HepG2 (cell line): ENCODE measurements at regions not wholly inside any gene's neighbourhood (a gene's known extent, or its start where the extent isn't known, plus 50 kb on each side); places are given as distances from the start of the nearest gene placed in this dataset.

Experiments
- ATAC-seq: fragments of 200-7000 bp; cut with Tn5 transposase; 3 replicates; pipeline ENCODE4 v1.9.1; 2020; ENCODE audit warnings: mild to moderate bottlenecking, moderate library complexity
- BruUV-seq: library from RNA; stranded (reverse); fragments of 400-500 nt; replicated peaks from 2 replicates; lab custom pipeline; 2021; lab: Mats Ljungman, UMichigan
- CTCF ChIA-PET: fragments of 300-600 bp; formaldehyde crosslinking; extraction: SDS; loops from one replicate; lab custom pipeline; 2021; ENCODE audit warnings: low total read pairs, inconsistent platforms, low intra/inter-chr PET ratio; lab: Yijun Ruan, JAX
- POLR2A ChIA-PET: fragments of 350-600 bp; sonication (Branson Sonifier 250); formaldehyde crosslinking; loops from one replicate; lab custom pipeline; 2020; ENCODE audit warnings: antibody characterized with exemption, inconsistent platforms; lab: Yijun Ruan, JAX
- DNase-seq: peaks from one replicate; pipeline ENCODE4 v3.0.0-alpha.2; 2015; ENCODE audit warnings: low spot score
- FAIRE-seq: peaks from 3 replicates; lab custom pipeline; 2011; peaks lifted over from hg19 to GRCh38; lab: Jason Lieb, UNC
- H2AFZ ChIP-seq: one replicate; pipeline ENCODE4 v1.6.1; 2011; ENCODE audit warnings: low read length, inconsistent platforms
- H3K27ac ChIP-seq: fragments of 300-600 bp; 3 replicates; pipeline ENCODE4 v1.8.0; 2011; ENCODE audit warnings: mixed run types, mild to moderate bottlenecking, mixed read lengths, low read length, inconsistent platforms; ENCODE audit not compliant: insufficient read depth; ENCODE audit errors: extremely low read length
- H3K27me3 ChIP-seq, 2 experiments: fragments of 200-600 bp in 1 of 2; 2 replicates in 1 of 2; 3 replicates in 1 of 2; pipeline versions ENCODE4 v1.6.0 to v1.8.0; 2011; ENCODE audit warnings: low read length in 2 of 2, mild to moderate bottlenecking in 2 of 2, moderate library complexity in 2 of 2, inconsistent platforms in 1 of 2; ENCODE audit not compliant: insufficient read depth in 2 of 2, control insufficient read depth in 1 of 2
- H3K36me3 ChIP-seq, 2 experiments: fragments of 200-600 bp in 1 of 2; replicated peaks in 1 of 2; 2 replicates in 1 of 2; 3 replicates in 1 of 2; pipeline versions ENCODE4 v1.5.1 to v1.8.0; 2011; ENCODE audit warnings: low read length in 2 of 2, inconsistent platforms in 1 of 2; ENCODE audit not compliant: insufficient read depth in 2 of 2, control insufficient read depth in 1 of 2
- H3K4me1 ChIP-seq: 2 replicates; pipeline ENCODE4 v1.5.1; 2012; ENCODE audit warnings: low read length, inconsistent platforms; ENCODE audit not compliant: insufficient read depth
- H3K4me2 ChIP-seq: 2 replicates; pipeline ENCODE4 v1.6.0; 2011; ENCODE audit warnings: low read depth, low read length, inconsistent platforms
- H3K4me3 ChIP-seq, 3 experiments: fragments of 200-600 bp in 1 of 3; sonication (generic), shearing (Covaris generic) in 1 of 3; replicated peaks in 1 of 3; 2 replicates each; pipeline ENCODE4 v1.5.1; 2011 to 2016; ENCODE audit warnings: low read length in 3 of 3, inconsistent platforms in 2 of 3, low read depth in 2 of 3, mild to moderate bottlenecking in 2 of 3, control low read depth in 1 of 3, mixed read lengths in 1 of 3; ENCODE audit not compliant: insufficient read depth in 1 of 3
- H3K79me2 ChIP-seq: one replicate; pipeline ENCODE4 v1.6.1; 2011; ENCODE audit warnings: low read length, inconsistent platforms; ENCODE audit not compliant: insufficient read depth
- H3K9ac ChIP-seq: 2 replicates; pipeline ENCODE4 v1.6.0; 2011; ENCODE audit warnings: mild to moderate bottlenecking, low read depth, low read length, inconsistent platforms; ENCODE audit not compliant: insufficient read depth
- H3K9me3 ChIP-seq: 2 replicates; pipeline ENCODE4 v1.5.1; 2012; ENCODE audit warnings: mild to moderate bottlenecking, low read length
- H4K20me1 ChIP-seq: 2 replicates; pipeline ENCODE4 v1.6.0; 2011; ENCODE audit warnings: inconsistent platforms, mild to moderate bottlenecking, low read length, moderate library complexity; ENCODE audit not compliant: insufficient read depth
- AKAP8 ChIP-seq: sonication (generic); formaldehyde crosslinking; IDR thresholded peaks from 2 replicates; pipeline ENCODE4 v1.5.1; 2020; ENCODE audit warnings: mild to moderate bottlenecking, missing genetic modification reagents
- ARNT ChIP-seq: fragments of 450-650 bp; IDR thresholded peaks from 2 replicates; pipeline ENCODE4 v1.6.1; 2017
- CBX2 ChIP-seq, 2 experiments: fragments of 200-600 bp in 1 of 2; sonication (generic); formaldehyde crosslinking in 1 of 2; IDR thresholded peaks; 2 replicates each; pipeline versions ENCODE4 v1.7.0 to v1.8.1; 2018 to 2022; ENCODE audit warnings: low read depth in 2 of 2, low read length in 1 of 2, mild to moderate bottlenecking in 1 of 2, missing genetic modification reagents in 1 of 2
- GTF3A ChIP-seq: sonication (generic); formaldehyde crosslinking; conservative IDR thresholded peaks from 2 replicates; pipeline ENCODE4 v1.4.0; 2020; ENCODE audit warnings: mild to moderate bottlenecking, missing genetic modification reagents
- MIER2 ChIP-seq: IDR thresholded peaks from 2 replicates; pipeline ENCODE4 v1.6.1; 2016; ENCODE audit warnings: missing biosample characterization, missing genetic modification reagents
- MTF2 ChIP-seq: sonication (generic); formaldehyde crosslinking; IDR thresholded peaks from 2 replicates; pipeline ENCODE4 v1.5.0; 2020; ENCODE audit warnings: missing genetic modification reagents, borderline replicate concordance
- NAIF1 ChIP-seq: sonication (generic); formaldehyde crosslinking; IDR thresholded peaks from 2 replicates; pipeline ENCODE4 v1.5.0; 2020; ENCODE audit warnings: mild to moderate bottlenecking, missing genetic modification reagents, borderline replicate concordance
- NCOA5 ChIP-seq: sonication (generic); formaldehyde crosslinking; IDR thresholded peaks from 2 replicates; pipeline ENCODE4 v1.4.0; 2020; ENCODE audit warnings: missing genetic modification reagents
- RAD51 ChIP-seq: fragments of 450-650 bp; IDR thresholded peaks from 2 replicates; pipeline ENCODE4 v1.6.1; 2016; ENCODE audit warnings: borderline replicate concordance
- RFX5 ChIP-seq: IDR thresholded peaks from 2 replicates; pipeline ENCODE4 v1.6.1; 2011; ENCODE audit warnings: low read depth, low read length, improper control_type of control experiment
- SMAD9 ChIP-seq: sonication (generic); formaldehyde crosslinking; IDR thresholded peaks from 2 replicates; pipeline ENCODE4 v1.5.1; 2020; ENCODE audit warnings: mild to moderate bottlenecking, missing genetic modification reagents
- ZFP36L1 ChIP-seq: sonication (generic); formaldehyde crosslinking; IDR thresholded peaks from 2 replicates; pipeline ENCODE4 v1.8.0; 2022; ENCODE audit warnings: mild to moderate bottlenecking, missing genetic modification reagents, moderate library complexity
- ZNF235 ChIP-seq: sonication (generic); formaldehyde crosslinking; IDR thresholded peaks from 2 replicates; pipeline ENCODE4 v1.8.1; 2023; ENCODE audit warnings: mild to moderate bottlenecking, missing genetic modification reagents, borderline replicate concordance
- ZNF556 ChIP-seq: sonication (generic); formaldehyde crosslinking; IDR thresholded peaks from 2 replicates; pipeline ENCODE4 v1.4.0; 2020; ENCODE audit warnings: mild to moderate bottlenecking, missing genetic modification reagents, borderline replicate concordance
- WGBS: methylation state at CpG from one replicate; pipeline ENCODE4 v1.1.6; 2017; ENCODE audit warnings: low lambda C conversion rate; 5-methylcytosine and 5-hydroxymethylcytosine counted together
- in situ Hi-C: cut with HindIII; loops from 2 replicates; pipeline ENCODE4 v1.10.0; 2017; ENCODE audit warnings: low pct_unique_long_range_greater_than_20kb; ENCODE audit not compliant: extremely low pct_ligation_motif_present
- intact Hi-C: fragments of 100-400 bp; cut with micrococcal nuclease; formaldehyde crosslinking; loops from one replicate; pipeline ENCODE4 v1.10.0; 2022; ENCODE audit not compliant: unreplicated experiment
- TF ChIP-seq, protein P1 (sequence below): sonication (generic); formaldehyde crosslinking; IDR thresholded peaks from 2 replicates; pipeline ENCODE4 v1.5.0; 2020; ENCODE audit warnings: missing genetic modification reagents
- TF ChIP-seq, protein P2 (sequence below): sonication (generic); formaldehyde crosslinking; IDR thresholded peaks from 2 replicates; pipeline ENCODE4 v1.9.0; 2021; ENCODE audit warnings: missing genetic modification reagents, borderline replicate concordance

DNA sequence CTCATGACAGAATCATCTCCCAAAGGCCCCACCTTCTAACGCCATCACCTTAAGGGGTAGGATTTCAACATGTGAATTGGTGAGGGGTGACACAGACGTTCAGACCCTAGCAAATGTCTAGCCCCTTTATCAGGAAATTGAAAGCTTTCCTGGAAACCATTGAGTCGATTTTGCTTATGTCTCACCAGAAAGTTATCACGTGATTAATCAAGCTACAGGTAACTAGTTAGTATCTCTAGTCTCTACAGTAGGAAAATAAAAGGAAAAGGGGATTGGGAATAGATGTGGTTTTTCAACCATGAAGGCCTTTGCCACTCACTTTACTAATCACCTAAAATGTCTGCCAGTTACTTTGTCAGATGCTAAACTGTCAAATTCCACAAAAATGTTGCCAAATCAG is 1133.0 kb downstream of the PDHA2 start:
- H2AFZ ChIP-seq, result no peak overlapping the region
- no peak for DNase-seq
- 0% methylated on average over 4 of the region's 4 CpGs for WGBS
- POLR2A ChIA-PET, result no interaction called here
- BruUV-seq, result no TSS peak
- no peaks in the 10 kb centered on the region for H3K79me2 ChIP-seq
- no peaks in the 10 kb centered on the region for H4K20me1 ChIP-seq
- FAIRE-seq, result no peak
- H3K27me3 ChIP-seq, result no peaks in the 10 kb centered on the region
- ATAC-seq, result no peak
- no peaks in the 10 kb centered on the region for H3K4me1 ChIP-seq
- H3K9me3 ChIP-seq, result no peaks in the 10 kb centered on the region; the same call in 1 of the 2 replicates
- peak; percentile 69; the same call in 1 of the 2 replicates for TF ChIP-seq RAD51
- no peak for TF ChIP-seq ARNT
- H3K9ac ChIP-seq, result no peak overlapping the region
- H3K27ac ChIP-seq, result no peak overlapping the region
- H3K36me3 ChIP-seq, result no peaks in the 10 kb centered on the region
- intact Hi-C loops, result no loop called here
- CTCF ChIA-PET, result no interaction called here
- no peak overlapping the region for H3K4me3 ChIP-seq
- no peak overlapping the region for H3K4me2 ChIP-seq
- in situ Hi-C loops, result no loop called here

DNA sequence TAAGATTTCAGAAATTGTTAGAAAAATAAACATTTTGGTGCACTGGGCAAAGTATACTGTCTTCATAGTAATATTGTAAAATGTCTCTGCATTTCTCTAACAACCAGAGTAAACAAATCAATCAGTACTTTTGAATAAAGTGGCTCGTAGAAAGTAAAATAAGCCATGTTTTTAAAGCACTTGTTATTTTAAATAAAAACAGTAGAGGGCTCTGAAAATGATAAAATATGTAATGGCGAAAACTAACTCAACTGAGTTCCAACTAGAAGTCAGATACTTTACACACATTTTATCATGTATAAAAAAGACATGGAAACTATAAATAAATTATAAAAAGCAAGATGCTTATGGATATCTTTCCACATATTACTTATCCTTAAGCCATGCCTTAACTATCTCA is 1134.4 kb downstream of the PDHA2 start:
- BruUV-seq, result no TSS peak
- H3K9ac ChIP-seq, result no peak overlapping the region
- H3K36me3 ChIP-seq, result no peaks in the 10 kb centered on the region
- no peaks in the 10 kb centered on the region for H4K20me1 ChIP-seq
- FAIRE-seq (no peak), DNase-seq (no peak), ATAC-seq (no peak)
- H3K27ac ChIP-seq, result no peak overlapping the region
- no peaks in the 10 kb centered on the region for H3K4me1 ChIP-seq
- H3K4me2 ChIP-seq, result no peak overlapping the region
- in situ Hi-C loops, result no loop called here
- CTCF ChIA-PET, result no interaction called here
- H3K4me3 ChIP-seq, result no peak overlapping the region
- WGBS, result 2% methylated on average over 2 of the region's 2 CpGs
- intact Hi-C loops, result no loop called here
- no peaks in the 10 kb centered on the region for H3K79me2 ChIP-seq
- no peaks in the 10 kb centered on the region; the same call in 1 of the 2 replicates for H3K9me3 ChIP-seq
- no peaks in the 10 kb centered on the region for H3K27me3 ChIP-seq
- H2AFZ ChIP-seq, result no peak overlapping the region
- POLR2A ChIA-PET, result no interaction called here
- TF ChIP-seq, protein P1, sequence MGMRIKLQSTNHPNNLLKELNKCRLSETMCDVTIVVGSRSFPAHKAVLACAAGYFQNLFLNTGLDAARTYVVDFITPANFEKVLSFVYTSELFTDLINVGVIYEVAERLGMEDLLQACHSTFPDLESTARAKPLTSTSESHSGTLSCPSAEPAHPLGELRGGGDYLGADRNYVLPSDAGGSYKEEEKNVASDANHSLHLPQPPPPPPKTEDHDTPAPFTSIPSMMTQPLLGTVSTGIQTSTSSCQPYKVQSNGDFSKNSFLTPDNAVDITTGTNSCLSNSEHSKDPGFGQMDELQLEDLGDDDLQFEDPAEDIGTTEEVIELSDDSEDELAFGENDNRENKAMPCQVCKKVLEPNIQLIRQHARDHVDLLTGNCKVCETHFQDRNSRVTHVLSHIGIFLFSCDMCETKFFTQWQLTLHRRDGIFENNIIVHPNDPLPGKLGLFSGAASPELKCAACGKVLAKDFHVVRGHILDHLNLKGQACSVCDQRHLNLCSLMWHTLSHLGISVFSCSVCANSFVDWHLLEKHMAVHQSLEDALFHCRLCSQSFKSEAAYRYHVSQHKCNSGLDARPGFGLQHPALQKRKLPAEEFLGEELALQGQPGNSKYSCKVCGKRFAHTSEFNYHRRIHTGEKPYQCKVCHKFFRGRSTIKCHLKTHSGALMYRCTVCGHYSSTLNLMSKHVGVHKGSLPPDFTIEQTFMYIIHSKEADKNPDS (CRISPR knock-in tag), result no peak
- TF ChIP-seq AKAP8 (CRISPR knock-in tag), result no peak
- TF ChIP-seq RFX5, result no peak
- TF ChIP-seq MIER2 (CRISPR knock-in tag), result no peak
- no peak for TF ChIP-seq NAIF1 (CRISPR knock-in tag)
- TF ChIP-seq, protein P2, sequence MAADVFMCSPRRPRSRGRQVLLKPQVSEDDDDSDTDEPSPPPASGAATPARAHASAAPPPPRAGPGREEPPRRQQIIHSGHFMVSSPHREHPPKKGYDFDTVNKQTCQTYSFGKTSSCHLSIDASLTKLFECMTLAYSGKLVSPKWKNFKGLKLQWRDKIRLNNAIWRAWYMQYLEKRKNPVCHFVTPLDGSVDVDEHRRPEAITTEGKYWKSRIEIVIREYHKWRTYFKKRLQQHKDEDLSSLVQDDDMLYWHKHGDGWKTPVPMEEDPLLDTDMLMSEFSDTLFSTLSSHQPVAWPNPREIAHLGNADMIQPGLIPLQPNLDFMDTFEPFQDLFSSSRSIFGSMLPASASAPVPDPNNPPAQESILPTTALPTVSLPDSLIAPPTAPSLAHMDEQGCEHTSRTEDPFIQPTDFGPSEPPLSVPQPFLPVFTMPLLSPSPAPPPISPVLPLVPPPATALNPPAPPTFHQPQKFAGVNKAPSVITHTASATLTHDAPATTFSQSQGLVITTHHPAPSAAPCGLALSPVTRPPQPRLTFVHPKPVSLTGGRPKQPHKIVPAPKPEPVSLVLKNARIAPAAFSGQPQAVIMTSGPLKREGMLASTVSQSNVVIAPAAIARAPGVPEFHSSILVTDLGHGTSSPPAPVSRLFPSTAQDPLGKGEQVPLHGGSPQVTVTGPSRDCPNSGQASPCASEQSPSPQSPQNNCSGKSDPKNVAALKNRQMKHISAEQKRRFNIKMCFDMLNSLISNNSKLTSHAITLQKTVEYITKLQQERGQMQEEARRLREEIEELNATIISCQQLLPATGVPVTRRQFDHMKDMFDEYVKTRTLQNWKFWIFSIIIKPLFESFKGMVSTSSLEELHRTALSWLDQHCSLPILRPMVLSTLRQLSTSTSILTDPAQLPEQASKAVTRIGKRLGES, result no peak
- TF ChIP-seq ZNF556 (CRISPR knock-in tag), result no peak
- TF ChIP-seq CBX2 (IDR thresholded peaks at IDR 0.05; ENCODE audit: low read depth, low read length), result no peak
- no peak for TF ChIP-seq CBX2 (CRISPR knock-in tag; IDR thresholded peaks at IDR 0.05; ENCODE audit: low read depth)
- no peak for TF ChIP-seq GTF3A (CRISPR knock-in tag)
- TF ChIP-seq MTF2 (CRISPR knock-in tag), result no peak
- no peak for TF ChIP-seq ZFP36L1 (CRISPR knock-in tag)
- TF ChIP-seq NCOA5, result no peak
- no peak for TF ChIP-seq ZNF235 (CRISPR knock-in tag)
- no peak for TF ChIP-seq SMAD9 (CRISPR knock-in tag)
